BJ (cell line): ENCODE measurements at regions not wholly inside any gene's neighbourhood (a gene's known extent, or its start where the extent isn't known, plus 50 kb on each side); places are given as distances from the start of the nearest gene placed in this dataset.

Experiments
- CTCF ChIA-PET: fragments of 350-600 bp; formaldehyde crosslinking; extraction: SDS; loops from one replicate; lab custom pipeline; 2021; ENCODE audit warnings: antibody characterized with exemption, inconsistent platforms; lab: Yijun Ruan, JAX
- POLR2A ChIA-PET: fragments of 300-600 bp; sonication (Branson Sonifier 250); formaldehyde crosslinking; extraction: SDS; loops from one replicate; lab custom pipeline; 2021; ENCODE audit warnings: antibody characterized with exemption; lab: Charles Lee
- DNase-seq: peaks from one replicate; pipeline ENCODE4 v3.0.0-alpha.2; 2011; ENCODE audit warnings: low read depth
- H3K27me3 ChIP-seq: 2 replicates; pipeline ENCODE4 v1.6.0; 2011; ENCODE audit warnings: low read length; ENCODE audit not compliant: control insufficient read depth, insufficient read depth
- H3K36me3 ChIP-seq: 2 replicates; pipeline ENCODE4 v1.5.1; 2011; ENCODE audit warnings: low read length; ENCODE audit not compliant: control insufficient read depth, insufficient read depth
- H3K4me3 ChIP-seq: 2 replicates; pipeline ENCODE4 v1.5.1; 2011; ENCODE audit warnings: low read depth, mild to moderate bottlenecking, control low read depth, low read length
- CTCF ChIP-seq: IDR thresholded peaks from 2 replicates; pipeline ENCODE4 v1.5.1; 2011; ENCODE audit warnings: low read depth, mild to moderate bottlenecking, control low read depth, inconsistent platforms, low read length, moderate library complexity; ENCODE audit not compliant: insufficient read depth

DNA sequence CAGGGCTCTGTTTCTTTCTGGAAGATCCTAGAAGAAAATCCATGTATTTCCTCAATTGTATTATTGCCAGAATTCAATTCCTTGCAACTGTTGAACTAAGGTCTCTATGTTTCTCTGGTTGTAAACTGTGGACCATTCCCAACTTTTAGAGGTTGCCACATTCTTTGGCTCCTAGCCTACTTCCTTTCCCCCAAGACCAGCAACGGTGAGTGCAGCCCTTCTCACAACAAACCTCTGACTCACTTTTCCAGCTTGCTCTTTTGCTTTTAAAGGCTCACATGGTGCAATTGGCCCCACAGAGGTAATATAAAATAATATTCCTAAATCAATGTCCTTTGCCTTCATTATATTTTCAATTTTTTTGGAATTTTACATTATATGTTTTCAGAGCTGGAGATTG, 371.3 kb downstream of the SLITRK5 start:
- no peaks in the 10 kb centered on the region for H3K27me3 ChIP-seq
- H3K36me3 ChIP-seq, result no peaks in the 10 kb centered on the region
- TF ChIP-seq CTCF, result no peak
- DNase-seq, result no peak
- H3K4me3 ChIP-seq, result no peak overlapping the region
- CTCF ChIA-PET, result no interaction called here
- POLR2A ChIA-PET, result no interaction called here

GRCh38 chr13:88051746-88052482, 380.7 kb downstream of the SLITRK5 start:
- Histone ChIP-seq H3K36me3 (no peaks in the 10 kb centered on the region), H3K4me3 (no peak overlapping the region), H3K27me3 (no peaks in the 10 kb centered on the region)
- POLR2A ChIA-PET, result no interaction called here
- CTCF ChIA-PET, result interaction anchor here (0.6 kb wide), 1 partner anchor 245 kb away, joined by 4 read pairs; no protein-coding TSS in a partner anchor
- TF ChIP-seq CTCF, result no peak
- no peak for DNase-seq

DNA sequence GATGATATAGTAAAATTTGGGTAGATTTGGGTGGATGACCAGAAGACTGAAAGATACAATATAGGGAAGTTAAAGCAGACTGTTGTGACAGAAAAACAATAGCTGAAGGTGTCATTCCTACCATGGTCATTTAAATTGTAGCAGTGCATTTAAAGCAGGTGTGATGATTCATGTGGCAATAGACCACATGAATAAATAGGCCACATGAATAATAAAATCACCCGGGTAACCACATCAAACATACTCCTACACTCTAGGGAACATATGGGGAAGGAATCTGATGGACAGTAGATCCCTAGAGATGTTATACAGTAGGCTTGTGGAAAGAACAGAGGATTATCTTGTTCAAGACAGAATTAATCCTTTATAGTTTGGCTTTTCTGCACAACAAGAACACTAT, 392.6 kb downstream of the SLITRK5 start:
- POLR2A ChIA-PET, result no interaction called here
- CTCF ChIA-PET, result no interaction called here
- Histone ChIP-seq H3K4me3 (no peak overlapping the region), H3K27me3 (no peaks in the 10 kb centered on the region), H3K36me3 (no peaks in the 10 kb centered on the region)
- no peak for TF ChIP-seq CTCF
- DNase-seq, result no peak

GRCh38 chr13:88066847-88067246, 395.7 kb downstream of the SLITRK5 start:
- H3K27me3 ChIP-seq, result no peaks in the 10 kb centered on the region
- ChIA-PET POLR2A (no interaction called here), CTCF (no interaction called here)
- H3K36me3 ChIP-seq, result no peaks in the 10 kb centered on the region
- DNase-seq, result no peak
- no peak for TF ChIP-seq CTCF
- H3K4me3 ChIP-seq, result no peak overlapping the region

DNA sequence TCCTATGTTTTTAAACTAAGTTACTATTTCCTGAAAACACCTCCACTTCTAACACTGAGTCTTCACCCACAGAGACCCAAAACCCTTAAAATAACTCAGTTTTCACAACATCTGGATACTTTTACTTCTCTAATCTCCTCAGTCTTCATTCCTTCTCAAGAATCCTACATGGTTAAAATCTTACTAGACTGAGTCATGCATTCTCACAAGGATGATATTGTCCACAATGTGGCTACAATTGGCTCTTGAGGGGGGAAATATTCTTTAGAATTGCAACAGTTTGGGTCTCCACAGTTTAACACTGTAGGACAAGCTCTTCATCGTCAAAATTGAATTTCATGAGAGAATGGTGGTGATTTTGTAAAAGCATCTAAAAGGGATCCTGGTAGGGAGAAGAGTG, 397.1 kb downstream of the SLITRK5 start:
- no peak for DNase-seq
- TF ChIP-seq CTCF, result no peak

More for the DNA sequence above, 397.1 kb downstream of the SLITRK5 start:
- ChIA-PET POLR2A (no interaction called here), CTCF (no interaction called here)
- H3K27me3 ChIP-seq, result no peaks in the 10 kb centered on the region
- no peak overlapping the region for H3K4me3 ChIP-seq
- H3K36me3 ChIP-seq, result no peaks in the 10 kb centered on the region
